Neural progenitor cell (in vitro differentiated cells): ENCODE measurements at regions not wholly inside any gene's neighbourhood (a gene's known extent, or its start where the extent isn't known, plus 50 kb on each side); places are given as distances from the start of the nearest gene placed in this dataset.

Experiments
- DNase-seq: peaks from one replicate; pipeline ENCODE4 v3.0.0-alpha.2; 2016; ENCODE audit warnings: low spot score
- H2AFZ ChIP-seq: fragments of 200-600 bp; sonication (generic); replicated peaks from 2 replicates; pipeline ENCODE4 v1.6.1; 2016; ENCODE audit warnings: antibody characterized with exemption
- H3F3A ChIP-seq: fragments of 200-600 bp; sonication (generic); 2 replicates; pipeline ENCODE4 v1.6.1; 2016; ENCODE audit warnings: antibody characterized with exemption, low read depth
- H3K27ac ChIP-seq: fragments of 200-600 bp; sonication (generic); 2 replicates; pipeline ENCODE4 v1.5.1; 2016; ENCODE audit warnings: mild to moderate bottlenecking
- H3K27me3 ChIP-seq: fragments of 200-600 bp; sonication (generic); 2 replicates; pipeline ENCODE4 v1.6.1; 2016; ENCODE audit warnings: mild to moderate bottlenecking, moderate library complexity
- H3K36me3 ChIP-seq: fragments of 200-600 bp; sonication (generic); 2 replicates; pipeline ENCODE4 v1.5.1; 2016
- H3K4me1 ChIP-seq: fragments of 200-600 bp; sonication (generic); 2 replicates; pipeline ENCODE4 v1.6.1; 2016; ENCODE audit warnings: mixed run types
- H3K4me2 ChIP-seq: fragments of 200-600 bp; sonication (generic); 2 replicates; pipeline ENCODE4 v1.6.1; 2016
- H3K4me3 ChIP-seq: fragments of 200-600 bp; sonication (generic); 2 replicates; pipeline ENCODE4 v1.5.1; 2016
- H3K79me2 ChIP-seq: fragments of 200-600 bp; sonication (generic); 2 replicates; pipeline ENCODE4 v1.6.1; 2016; ENCODE audit warnings: low read depth
- H3K9ac ChIP-seq: fragments of 200-600 bp; sonication (generic); 2 replicates; pipeline ENCODE4 v1.6.1; 2016
- H3K9me3 ChIP-seq: fragments of 200-600 bp; sonication (generic); 2 replicates; pipeline ENCODE4 v1.5.1; 2016; ENCODE audit warnings: low read depth
- H4K20me1 ChIP-seq: fragments of 200-600 bp; sonication (generic); 2 replicates; pipeline ENCODE4 v1.6.1; 2016; ENCODE audit warnings: low read depth
- H3K27ac Mint-ChIP-seq: 3 replicates; pipeline ENCODE4 v1.8.0; 2021; ENCODE audit warnings: mixed read lengths
- H3K27me3 Mint-ChIP-seq: 2 replicates; pipeline ENCODE4 v1.8.0; 2022; ENCODE audit warnings: low read depth, mild to moderate bottlenecking, inconsistent platforms, moderate library complexity, mixed read lengths; ENCODE audit not compliant: insufficient read depth
- H3K36me3 Mint-ChIP-seq: 3 replicates; pipeline ENCODE4 v1.8.0; 2021; ENCODE audit warnings: mixed read lengths
- H3K4me1 Mint-ChIP-seq: 3 replicates; pipeline ENCODE4 v1.8.0; 2021; ENCODE audit warnings: mixed read lengths
- H3K4me3 Mint-ChIP-seq: 3 replicates; pipeline ENCODE4 v1.8.0; 2021; ENCODE audit warnings: mild to moderate bottlenecking, moderate library complexity, mixed read lengths
- H3K9me3 Mint-ChIP-seq: 3 replicates; pipeline ENCODE4 v1.8.0; 2020; ENCODE audit warnings: mixed read lengths
- EZH2 ChIP-seq: fragments of 200-600 bp; sonication (generic); IDR thresholded peaks from 2 replicates; pipeline ENCODE4 v1.6.1; 2017; ENCODE audit warnings: antibody characterized with exemption, mild to moderate bottlenecking, moderate library complexity
- EZH2phosphoT487 ChIP-seq: fragments of 200-600 bp; sonication (generic); IDR thresholded peaks from 2 replicates; pipeline ENCODE4 v1.6.1; 2017; ENCODE audit warnings: antibody characterized with exemption
- TF ChIP-seq, protein P1 (sequence below): fragments of 200-600 bp; sonication (generic); IDR thresholded peaks from 2 replicates; pipeline ENCODE4 v1.5.1; 2017; ENCODE audit warnings: antibody characterized with exemption, mild to moderate bottlenecking

GRCh38 chr6:103264020-103264419 lies 1595.7 kb downstream of the HACE1 start:
- Histone ChIP-seq H2AFZ (no peak overlapping the region), H3K4me1 (no peaks in the 10 kb centered on the region), H4K20me1 (no peaks in the 10 kb centered on the region), H3K36me3 (no peaks in the 10 kb centered on the region), H3K9ac (no peak overlapping the region), H3F3A (no peaks in the 10 kb centered on the region), H3K4me2 (no peak overlapping the region), H3K27me3 (no peaks in the 10 kb centered on the region), H3K79me2 (no peaks in the 10 kb centered on the region), H3K4me3 (no peak overlapping the region), H3K9me3 (no peaks in the 10 kb centered on the region), H3K27ac (no peak overlapping the region)
- no peak overlapping the region for H3K4me3 Mint-ChIP-seq
- DNase-seq, result no peak
- peaks cover 2% of the 10 kb centered on the region for H3K9me3 Mint-ChIP-seq
- H3K4me1 Mint-ChIP-seq, result no peaks in the 10 kb centered on the region
- H3K36me3 Mint-ChIP-seq, result no peaks in the 10 kb centered on the region
- TF ChIP-seq EZH2 (no peak), EZH2phosphoT487 (no peak)
- TF ChIP-seq, protein P1, sequence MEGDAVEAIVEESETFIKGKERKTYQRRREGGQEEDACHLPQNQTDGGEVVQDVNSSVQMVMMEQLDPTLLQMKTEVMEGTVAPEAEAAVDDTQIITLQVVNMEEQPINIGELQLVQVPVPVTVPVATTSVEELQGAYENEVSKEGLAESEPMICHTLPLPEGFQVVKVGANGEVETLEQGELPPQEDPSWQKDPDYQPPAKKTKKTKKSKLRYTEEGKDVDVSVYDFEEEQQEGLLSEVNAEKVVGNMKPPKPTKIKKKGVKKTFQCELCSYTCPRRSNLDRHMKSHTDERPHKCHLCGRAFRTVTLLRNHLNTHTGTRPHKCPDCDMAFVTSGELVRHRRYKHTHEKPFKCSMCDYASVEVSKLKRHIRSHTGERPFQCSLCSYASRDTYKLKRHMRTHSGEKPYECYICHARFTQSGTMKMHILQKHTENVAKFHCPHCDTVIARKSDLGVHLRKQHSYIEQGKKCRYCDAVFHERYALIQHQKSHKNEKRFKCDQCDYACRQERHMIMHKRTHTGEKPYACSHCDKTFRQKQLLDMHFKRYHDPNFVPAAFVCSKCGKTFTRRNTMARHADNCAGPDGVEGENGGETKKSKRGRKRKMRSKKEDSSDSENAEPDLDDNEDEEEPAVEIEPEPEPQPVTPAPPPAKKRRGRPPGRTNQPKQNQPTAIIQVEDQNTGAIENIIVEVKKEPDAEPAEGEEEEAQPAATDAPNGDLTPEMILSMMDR, result no peak
- H3K27ac Mint-ChIP-seq, result no peak overlapping the region
- no peaks in the 10 kb centered on the region for H3K27me3 Mint-ChIP-seq

DNA sequence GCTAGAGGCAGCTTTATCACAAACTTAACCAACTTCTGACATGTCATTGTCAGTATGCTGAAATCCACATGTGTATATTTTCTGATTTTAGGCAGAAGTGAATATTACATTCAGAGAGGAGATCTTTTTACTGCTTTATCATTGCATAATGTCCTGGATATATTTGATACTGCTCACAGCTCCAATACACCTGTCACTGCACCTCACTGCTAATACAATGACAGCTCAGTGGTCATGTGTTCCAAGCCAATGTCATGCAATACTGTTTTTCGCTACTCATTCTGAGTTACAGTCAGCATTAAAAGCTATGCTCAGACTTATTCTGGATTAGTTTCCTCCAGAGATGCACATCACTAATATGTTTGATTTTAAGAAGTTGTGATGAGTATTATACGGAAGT lies 1604.6 kb downstream of the HACE1 start:
- no peaks in the 10 kb centered on the region for H3K27me3 ChIP-seq

DNA sequence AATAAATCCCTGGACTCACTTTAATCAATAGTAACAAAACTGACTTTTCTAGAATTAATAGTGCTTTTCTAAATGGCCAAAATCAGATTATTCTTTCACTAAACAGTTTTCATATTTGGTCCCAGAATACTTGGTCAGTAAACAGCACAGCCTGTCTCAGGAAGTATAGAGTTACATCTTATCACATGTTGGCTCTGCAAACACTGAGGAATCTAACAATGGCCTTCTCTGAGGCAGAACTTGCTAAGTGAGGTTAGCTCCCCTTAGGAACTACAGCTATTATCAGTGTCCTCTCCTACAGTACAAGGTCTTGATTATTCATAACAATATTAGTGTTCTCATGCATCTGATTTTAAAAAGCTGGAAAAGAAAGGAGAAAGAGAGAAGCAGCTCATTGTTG lies 1622.8 kb downstream of the HACE1 start:
- H3K4me3 ChIP-seq, result no peak overlapping the region
- Mint-ChIP-seq H3K4me3 (no peak overlapping the region), H3K36me3 (no peaks in the 10 kb centered on the region), H3K9me3 (no peaks in the 10 kb centered on the region), H3K4me1 (no peaks in the 10 kb centered on the region), H3K27me3 (no peaks in the 10 kb centered on the region), H3K27ac (no peak overlapping the region)
- DNase-seq, result no peak
- no peak overlapping the region for H3K27ac ChIP-seq
- H3K9ac ChIP-seq, result no peak overlapping the region
- no peaks in the 10 kb centered on the region for H3F3A ChIP-seq
- H3K4me2 ChIP-seq, result no peak overlapping the region
- H3K4me1 ChIP-seq, result no peaks in the 10 kb centered on the region
- no peaks in the 10 kb centered on the region for H3K27me3 ChIP-seq
- no peaks in the 10 kb centered on the region for H3K9me3 ChIP-seq
- H4K20me1 ChIP-seq, result no peaks in the 10 kb centered on the region
- no peak for TF ChIP-seq EZH2
- TF ChIP-seq EZH2phosphoT487, result no peak
- TF ChIP-seq, protein P1, result no peak
- no peaks in the 10 kb centered on the region for H3K36me3 ChIP-seq
- no peak overlapping the region for H2AFZ ChIP-seq
- no peaks in the 10 kb centered on the region for H3K79me2 ChIP-seq

More for the DNA sequence above, 1604.6 kb downstream of the HACE1 start:
- no peaks in the 10 kb centered on the region for H3K27me3 Mint-ChIP-seq
- no peak overlapping the region for H3K27ac Mint-ChIP-seq
- DNase-seq, result no peak
- Histone ChIP-seq H3K4me1 (no peaks in the 10 kb centered on the region), H3K4me2 (no peak overlapping the region), H4K20me1 (no peaks in the 10 kb centered on the region), H3K9ac (no peak overlapping the region), H3K9me3 (no peaks in the 10 kb centered on the region), H3K79me2 (no peaks in the 10 kb centered on the region), H3K36me3 (no peaks in the 10 kb centered on the region), H3K27ac (no peak overlapping the region), H3K4me3 (no peak overlapping the region), H3F3A (no peaks in the 10 kb centered on the region), H2AFZ (no peak overlapping the region)
- H3K4me1 Mint-ChIP-seq, result no peaks in the 10 kb centered on the region
- peaks cover 3% of the 10 kb centered on the region for H3K9me3 Mint-ChIP-seq
- no peak overlapping the region for H3K4me3 Mint-ChIP-seq
- no peak for TF ChIP-seq EZH2
- TF ChIP-seq, protein P1, result no peak
- TF ChIP-seq EZH2phosphoT487, result no peak
- no peaks in the 10 kb centered on the region for H3K36me3 Mint-ChIP-seq

- no peak for DNase-seq
- Mint-ChIP-seq H3K9me3 (peaks cover 18% of the 10 kb centered on the region), H3K4me3 (no peak overlapping the region), H3K27me3 (peaks cover 2% of the 10 kb centered on the region), H3K36me3 (peaks cover 1% of the 10 kb centered on the region), H3K4me1 (no peaks in the 10 kb centered on the region), H3K27ac (no peak overlapping the region)
- Histone ChIP-seq H4K20me1 (no peaks in the 10 kb centered on the region), H3K79me2 (no peaks in the 10 kb centered on the region), H3K4me3 (no peak overlapping the region), H3K27ac (no peak overlapping the region), H3K4me2 (no peak overlapping the region), H3K27me3 (no peaks in the 10 kb centered on the region), H3K4me1 (no peaks in the 10 kb centered on the region), H3K9ac (no peak overlapping the region), H3K9me3 (peaks cover 3% of the 10 kb centered on the region), H2AFZ (no peak overlapping the region), H3K36me3 (no peaks in the 10 kb centered on the region), H3F3A (no peaks in the 10 kb centered on the region)
- TF ChIP-seq EZH2phosphoT487, result no peak
- TF ChIP-seq, protein P1, result no peak
- TF ChIP-seq EZH2, result no peak
These were observed 1628.5 kb downstream of the HACE1 start for GRCh38 chr6:103231181-103231580.
